Tongue (tissue), 1 donor: ENCODE measurements at regions not wholly inside any gene's neighbourhood (a gene's known extent, or its start where the extent isn't known, plus 50 kb on each side); places are given as distances from the start of the nearest gene placed in this dataset.
A peak's percentile ranks its signal among the peaks of the same experiment; 100 is the strongest.

ENCODE experiments used
- DNase-seq: peaks from one replicate; pipeline ENCODE4 v3.0.0-alpha.2; 2015

GRCh38 chr6:132096245-132096644, 145.1 kb upstream of the CCN2 start:
- no peak for DNase-seq

DNA sequence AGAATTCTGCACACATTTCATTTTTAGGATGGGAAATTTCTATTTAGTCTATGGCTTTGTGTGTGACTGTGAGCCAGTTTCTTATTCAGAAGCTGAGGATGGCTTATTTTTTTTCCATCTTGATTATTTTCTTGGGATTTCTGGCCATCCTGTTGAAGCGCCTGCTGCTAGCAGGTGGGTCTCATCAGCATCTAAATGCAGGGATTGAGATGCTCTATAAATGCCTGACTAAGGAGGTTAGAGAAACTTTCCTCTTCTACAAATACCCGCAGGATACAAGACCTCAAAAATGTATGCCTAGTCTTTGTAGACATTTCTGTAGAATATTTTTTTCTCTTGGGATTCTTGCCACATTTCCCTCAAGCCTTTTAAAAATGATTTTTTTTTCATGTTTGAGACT, 138.0 kb upstream of the CCN2 start:
- no peak for DNase-seq

DNA sequence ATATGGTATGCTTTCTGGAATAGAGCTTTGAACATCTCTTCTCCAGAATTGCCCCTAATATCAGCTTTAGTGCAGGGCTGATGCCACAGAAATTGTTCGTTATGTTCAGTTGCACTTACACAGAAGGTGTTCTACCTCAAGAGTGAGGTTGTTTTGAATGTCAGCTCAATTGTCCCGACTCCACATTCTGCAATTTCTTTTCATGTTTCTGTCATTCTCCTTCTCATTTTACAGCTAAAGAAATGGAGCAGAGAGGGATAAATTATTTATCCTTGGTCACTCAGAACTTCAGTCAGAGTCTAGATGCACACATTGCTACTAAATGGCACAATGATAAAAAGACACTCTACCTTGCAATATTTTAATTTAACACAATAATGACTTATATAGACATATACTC, 137.0 kb upstream of the CCN2 start:
- no peak for DNase-seq

GRCh38 chr6:132087391-132087790, 136.2 kb upstream of the CCN2 start:
- no peak for DNase-seq

GRCh38 chr6:132085731-132086130, 134.6 kb upstream of the CCN2 start:
- no peak for DNase-seq

DNA sequence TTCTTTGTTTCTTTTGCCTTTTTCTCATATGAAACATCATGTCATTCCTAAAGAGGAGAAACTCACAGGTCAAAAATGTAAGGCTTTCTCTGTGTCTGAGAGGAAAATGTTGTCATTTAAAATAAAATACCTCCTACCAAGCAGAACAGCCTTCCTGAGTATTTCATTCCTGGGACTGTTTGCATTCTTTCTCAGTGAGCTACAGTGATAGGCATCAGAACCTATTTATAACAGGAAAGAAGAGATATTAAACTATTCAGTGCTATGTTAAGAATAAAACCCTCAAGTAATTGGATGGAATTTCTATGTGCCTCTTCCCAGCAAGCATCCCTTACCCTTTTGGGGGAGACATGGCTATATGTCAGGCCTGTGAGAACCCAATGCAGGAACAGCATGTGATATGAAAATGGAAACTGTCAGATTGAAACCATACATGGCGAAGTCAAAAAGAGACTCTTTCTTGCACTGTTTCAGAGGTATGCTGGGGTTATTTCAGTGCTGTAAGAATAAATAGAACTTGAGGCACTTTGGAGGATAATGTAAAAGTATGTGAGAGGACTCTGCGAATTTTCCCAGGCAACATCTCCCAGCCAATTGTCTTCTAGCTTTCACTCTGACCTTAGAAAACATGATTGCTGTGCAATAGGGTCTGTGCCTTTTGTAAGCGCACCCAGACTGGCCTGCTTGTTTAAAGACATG, 133.8 kb upstream of the CCN2 start:
- DNase-seq, result no peak

GRCh38 chr6:132082421-132082820, 131.2 kb upstream of the CCN2 start:
- no peak for DNase-seq

- no peak for DNase-seq
Observed at GRCh38 chr6:132081338-132081737, 130.2 kb upstream of the CCN2 start.

GRCh38 chr6:132079286-132079685, 128.1 kb upstream of the CCN2 start:
- DNase-seq, result no peak

GRCh38 chr6:132076452-132076851, 125.3 kb upstream of the CCN2 start:
- DNase-seq, result no peak

GRCh38 chr6:132072831-132073230, 121.7 kb upstream of the CCN2 start:
- DNase-seq, result no peak

- no peak for DNase-seq
Observed at GRCh38 chr6:132072271-132072670, 121.1 kb upstream of the CCN2 start.

GRCh38 chr6:132070356-132070755, 119.2 kb upstream of the CCN2 start:
- peak; percentile 69 for DNase-seq

DNA sequence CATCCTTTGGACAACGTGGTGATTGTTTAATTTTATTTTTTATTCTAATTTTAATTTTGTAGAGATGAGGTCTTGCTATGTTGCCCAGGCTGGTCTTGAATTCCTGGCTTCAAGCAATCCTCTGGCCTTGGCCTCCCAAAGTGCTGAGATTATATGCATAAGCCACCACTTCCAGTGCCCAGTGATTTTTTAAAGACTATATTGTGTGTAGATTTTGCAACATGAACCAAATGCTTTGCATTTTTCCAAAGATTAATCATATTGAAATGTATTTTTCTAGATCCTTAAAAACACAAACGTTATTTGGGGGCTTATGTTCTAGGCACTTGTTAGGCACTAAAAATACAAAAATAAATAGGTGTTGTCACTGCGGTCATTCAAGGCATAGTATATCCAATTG, 117.6 kb upstream of the CCN2 start:
- DNase-seq, result no peak

DNA sequence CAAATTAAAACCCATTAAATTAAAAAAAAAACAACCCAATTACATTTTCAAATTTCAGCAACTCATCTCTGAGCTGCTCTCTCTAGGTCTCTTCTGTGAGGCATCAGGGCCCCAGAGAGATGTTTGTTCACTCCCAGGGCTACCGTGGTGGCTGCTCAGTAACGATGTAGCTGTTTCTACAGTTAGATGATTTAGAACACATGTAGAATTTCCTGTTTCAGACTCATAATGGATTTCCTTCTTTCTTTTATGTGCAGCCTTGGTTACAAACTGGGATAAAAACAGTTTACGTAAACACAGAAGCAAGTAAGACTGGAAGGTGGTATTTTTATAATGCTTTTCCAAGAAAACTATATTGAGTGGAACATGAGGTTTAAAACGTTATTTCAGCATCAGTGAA, 116.1 kb upstream of the CCN2 start:
- peak; percentile 39 for DNase-seq

- DNase-seq, result no peak
Observed at GRCh38 chr6:132065556-132065955, 114.4 kb upstream of the CCN2 start.

DNA sequence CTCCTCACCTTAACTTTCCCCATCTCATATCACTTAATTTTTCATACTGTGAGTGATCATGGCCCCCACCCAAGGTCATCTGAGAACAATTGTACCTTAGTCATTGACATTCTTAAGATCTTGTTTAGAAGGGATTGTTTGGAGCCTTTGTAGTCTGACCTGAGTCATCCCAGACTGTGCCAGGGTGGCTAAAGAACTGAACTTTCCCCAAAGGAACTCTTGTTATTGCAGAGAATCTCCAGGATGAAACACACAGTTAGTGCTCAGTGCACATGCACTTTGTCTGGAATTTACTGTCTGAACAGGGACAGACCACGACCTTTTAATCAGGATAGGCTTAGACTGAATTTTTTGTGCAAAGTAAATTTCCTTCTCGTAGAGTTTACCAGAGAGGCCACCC, 112.6 kb upstream of the CCN2 start:
- no peak for DNase-seq

GRCh38 chr6:132063204-132063603, 112.0 kb upstream of the CCN2 start:
- DNase-seq, result no peak

- DNase-seq, result no peak
Observed at GRCh38 chr6:132062626-132063025, 111.5 kb upstream of the CCN2 start.

- DNase-seq, result no peak
Observed at GRCh38 chr6:132061381-132061780, 110.2 kb upstream of the CCN2 start.

GRCh38 chr6:132060591-132060990, 109.4 kb upstream of the CCN2 start:
- no peak for DNase-seq

DNA sequence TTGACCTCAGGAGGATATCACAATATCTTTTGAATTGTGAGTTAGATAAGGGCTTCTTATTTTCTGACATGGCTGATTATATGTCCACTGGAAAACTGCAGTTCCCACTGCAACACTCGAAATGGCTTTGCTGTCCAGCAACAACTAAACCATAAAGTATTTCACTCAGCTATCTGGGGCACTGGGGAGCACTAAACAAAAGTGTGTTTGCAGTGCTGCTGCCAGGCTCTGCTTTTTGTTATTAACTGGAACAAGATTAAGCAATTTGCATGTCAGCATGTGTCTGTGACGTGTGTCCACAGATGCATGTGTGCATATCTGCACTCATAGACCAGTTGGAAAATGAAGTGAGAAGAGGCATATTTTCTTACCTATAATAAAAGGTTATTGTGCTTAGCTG, 107.8 kb upstream of the CCN2 start:
- peak; percentile 41 for DNase-seq

- no peak for DNase-seq
Observed at GRCh38 chr6:132054525-132054924, 103.4 kb upstream of the CCN2 start.

- DNase-seq, result no peak
Observed at GRCh38 chr6:132053511-132053910, 102.3 kb upstream of the CCN2 start.

DNA sequence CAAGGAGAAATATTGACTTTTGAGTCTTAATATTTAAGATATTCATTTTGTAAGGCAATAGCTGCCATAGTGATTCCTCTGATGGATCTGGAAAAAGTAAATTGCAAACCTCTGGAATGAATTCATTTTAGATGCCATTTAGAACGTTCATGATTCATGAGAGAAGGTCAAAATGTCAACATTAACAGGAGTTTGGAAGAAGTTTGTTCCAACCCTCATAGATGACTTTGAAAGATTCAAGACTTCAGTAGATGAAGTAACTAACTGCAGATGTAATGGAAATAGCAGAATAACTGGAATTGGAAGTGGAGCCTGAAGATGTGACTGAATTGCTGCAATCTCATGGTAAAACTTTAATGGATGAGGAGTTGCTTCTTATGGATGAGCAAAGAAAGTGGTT, 100.9 kb upstream of the CCN2 start:
- DNase-seq, result no peak
